ENCODE measurements at regions not wholly inside any gene's neighbourhood (a gene's known extent, or its start where the extent isn't known, plus 50 kb on each side); places are given as distances from the start of the nearest gene placed in this dataset.
"Not testable (repeated sequence)": the region's sequence is repeated elsewhere in the genome, so short reads cannot be mapped to it uniquely, and the experiment has no call there.

DNA sequence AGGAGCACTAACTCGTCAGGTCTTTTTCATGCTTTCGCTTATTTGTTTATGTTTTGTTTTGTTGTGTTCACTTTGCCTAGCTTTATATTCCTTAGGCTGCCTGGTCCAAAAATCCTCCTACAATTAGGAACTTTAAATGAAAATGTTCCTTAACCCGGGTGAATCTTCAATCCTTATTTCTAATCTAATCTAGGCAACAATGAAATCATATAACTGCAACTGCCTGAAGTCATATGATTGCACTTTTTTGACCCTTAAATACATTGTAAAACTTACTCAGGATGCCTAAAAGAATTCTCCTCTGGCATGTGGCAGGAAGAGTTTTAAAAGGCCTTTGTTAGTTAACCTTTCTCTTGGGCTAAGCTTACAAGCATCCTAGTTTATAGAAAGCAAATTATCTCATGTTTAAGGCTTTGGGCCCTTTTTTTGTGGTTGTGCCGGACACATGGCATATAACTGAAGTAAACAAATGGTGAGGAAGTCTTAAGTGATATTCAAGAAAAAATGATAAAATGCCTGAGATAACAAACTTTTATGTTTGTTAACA lies 279.4 kb downstream of the FAT4 start:
- H3K9me3 ChIP-seq: no peaks in the 10 kb centered on the region
- no peaks in the 10 kb centered on the region for H3K36me3 ChIP-seq
- H3K4me1 ChIP-seq: no peaks in the 10 kb centered on the region
- WGBS, 2 donors (ENCODE audit: low coverage in 1 of 2): 89% methylated on average over 4 of the region's 4 CpGs
- no peak overlapping the region for H3K4me3 ChIP-seq
- no peaks in the 10 kb centered on the region for H3K27me3 ChIP-seq
- no peak for ATAC-seq
- TF ChIP-seq POLR2A (IDR thresholded peaks at IDR 0.05): no peak
- TF ChIP-seq POLR2AphosphoS5 (IDR thresholded peaks at IDR 0.05): no peak
- TF ChIP-seq EP300 (IDR thresholded peaks at IDR 0.05): no peak
- H3K27ac ChIP-seq: no peak overlapping the region

DNA sequence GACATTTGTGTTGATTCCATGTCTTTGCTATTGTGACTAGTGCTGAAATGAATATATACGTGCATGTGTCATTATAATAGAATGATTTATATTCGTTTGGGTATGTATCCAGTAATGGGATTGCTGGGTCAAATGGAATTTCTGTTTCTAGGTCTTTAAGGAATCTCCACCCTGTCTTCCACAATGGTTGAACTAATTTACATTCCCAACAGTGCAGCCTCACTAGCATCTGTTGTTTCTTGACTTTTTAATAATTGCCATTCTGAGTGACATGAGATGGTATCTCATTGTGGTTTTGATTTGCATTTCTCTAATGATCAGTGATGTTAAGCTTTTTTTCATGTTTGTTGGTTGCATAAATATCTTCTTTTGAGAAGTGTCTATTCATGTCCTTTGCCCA lies 291.2 kb downstream of the FAT4 start:
- H3K4me3 ChIP-seq: not testable (repeated sequence)

DNA sequence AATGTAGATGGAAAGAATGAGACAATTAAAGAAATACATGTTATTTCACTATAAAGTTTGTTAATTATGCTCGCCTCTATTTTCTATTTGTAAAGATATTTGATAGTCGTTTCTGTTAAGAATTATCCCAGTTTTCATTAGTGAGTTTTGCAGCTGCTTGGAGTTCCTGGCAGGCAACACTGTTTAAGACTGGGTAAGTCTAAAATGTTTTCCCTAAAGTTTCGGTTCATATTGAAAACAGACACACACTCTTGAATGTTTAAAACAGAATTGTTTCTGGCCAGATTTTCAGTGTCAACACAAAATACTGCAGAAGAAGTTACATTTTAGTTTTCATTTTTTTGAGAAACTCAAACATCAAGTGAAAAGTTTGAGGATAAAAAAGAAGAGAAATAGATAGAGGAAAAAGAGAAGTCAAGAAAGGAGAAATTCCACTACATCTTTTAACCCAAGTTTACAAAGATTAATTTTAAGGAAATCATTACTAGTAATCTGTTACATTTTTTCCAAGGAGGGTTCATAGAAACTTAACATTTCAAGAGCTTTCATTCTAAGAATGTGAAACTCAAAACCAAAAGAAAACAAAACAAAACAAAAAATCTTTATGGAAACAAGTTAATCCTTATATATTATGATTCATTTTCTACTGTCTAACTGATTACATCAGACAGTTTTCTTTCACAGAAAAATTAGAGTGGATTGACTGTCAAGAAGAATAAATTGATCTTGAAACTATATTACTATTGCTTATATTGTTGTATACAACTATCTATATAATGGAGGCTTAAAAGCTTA lies 305.5 kb downstream of the FAT4 start:
- H3K36me3 ChIP-seq: no peaks in the 10 kb centered on the region
- no peak for ATAC-seq
- WGBS, 2 donors (ENCODE audit: low coverage in 1 of 2): 17 to 30% methylated on average over 3 of the region's 3 CpGs
- no peak overlapping the region for H3K4me3 ChIP-seq
- no peaks in the 10 kb centered on the region for H3K4me1 ChIP-seq
- H3K9me3 ChIP-seq: no peaks in the 10 kb centered on the region
- H3K27ac ChIP-seq: no peak overlapping the region
- no peaks in the 10 kb centered on the region for H3K27me3 ChIP-seq
- no peak for TF ChIP-seq POLR2A (IDR thresholded peaks at IDR 0.05)
- TF ChIP-seq, protein P1, sequence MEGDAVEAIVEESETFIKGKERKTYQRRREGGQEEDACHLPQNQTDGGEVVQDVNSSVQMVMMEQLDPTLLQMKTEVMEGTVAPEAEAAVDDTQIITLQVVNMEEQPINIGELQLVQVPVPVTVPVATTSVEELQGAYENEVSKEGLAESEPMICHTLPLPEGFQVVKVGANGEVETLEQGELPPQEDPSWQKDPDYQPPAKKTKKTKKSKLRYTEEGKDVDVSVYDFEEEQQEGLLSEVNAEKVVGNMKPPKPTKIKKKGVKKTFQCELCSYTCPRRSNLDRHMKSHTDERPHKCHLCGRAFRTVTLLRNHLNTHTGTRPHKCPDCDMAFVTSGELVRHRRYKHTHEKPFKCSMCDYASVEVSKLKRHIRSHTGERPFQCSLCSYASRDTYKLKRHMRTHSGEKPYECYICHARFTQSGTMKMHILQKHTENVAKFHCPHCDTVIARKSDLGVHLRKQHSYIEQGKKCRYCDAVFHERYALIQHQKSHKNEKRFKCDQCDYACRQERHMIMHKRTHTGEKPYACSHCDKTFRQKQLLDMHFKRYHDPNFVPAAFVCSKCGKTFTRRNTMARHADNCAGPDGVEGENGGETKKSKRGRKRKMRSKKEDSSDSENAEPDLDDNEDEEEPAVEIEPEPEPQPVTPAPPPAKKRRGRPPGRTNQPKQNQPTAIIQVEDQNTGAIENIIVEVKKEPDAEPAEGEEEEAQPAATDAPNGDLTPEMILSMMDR (IDR thresholded peaks at IDR 0.05): no peak
- no peak for TF ChIP-seq POLR2AphosphoS5 (IDR thresholded peaks at IDR 0.05)
- no peak for TF ChIP-seq EP300 (IDR thresholded peaks at IDR 0.05)

More for the DNA sequence above, 291.2 kb downstream of the FAT4 start:
- H3K9me3 ChIP-seq, H3K27ac ChIP-seq, H3K36me3 ChIP-seq, H3K27me3 ChIP-seq, ATAC-seq, H3K4me1 ChIP-seq: not testable (repeated sequence)
- 92 to 95% methylated on average over 2 of the region's 2 CpGs for WGBS, 2 donors (ENCODE audit: low coverage in 1 of 2)

DNA sequence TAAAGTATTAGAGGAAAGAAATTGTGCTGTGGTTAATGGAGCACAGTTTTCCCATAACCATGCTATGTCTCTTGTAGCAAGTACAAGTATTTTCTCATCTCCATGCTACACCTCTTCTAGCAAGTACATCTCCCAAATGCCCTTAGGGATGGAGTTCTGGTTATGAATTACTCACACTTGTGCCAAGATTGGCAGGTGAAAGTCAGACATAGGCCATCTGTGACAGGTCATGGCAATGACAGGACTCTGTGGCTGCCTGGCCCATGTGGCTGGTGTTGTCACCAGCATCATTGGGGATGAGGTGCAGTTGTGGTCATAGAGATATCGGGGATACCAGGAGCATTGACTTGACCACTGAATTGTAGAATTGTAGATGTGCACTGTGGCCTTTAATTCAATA lies 310.2 kb downstream of the FAT4 start:
- Histone ChIP-seq H3K4me1 (no peaks in the 10 kb centered on the region), H3K36me3 (no peaks in the 10 kb centered on the region), H3K27me3 (no peaks in the 10 kb centered on the region), H3K4me3 (no peak overlapping the region), H3K9me3 (no peaks in the 10 kb centered on the region), H3K27ac (no peak overlapping the region)
- 100% methylated on average over 1 of the region's 1 CpG for WGBS, 2 donors (ENCODE audit: low coverage in 1 of 2)
- no peak for ATAC-seq
- no peak for TF ChIP-seq POLR2A (IDR thresholded peaks at IDR 0.05)
- TF ChIP-seq EP300 (IDR thresholded peaks at IDR 0.05): no peak
- TF ChIP-seq POLR2AphosphoS5 (IDR thresholded peaks at IDR 0.05): no peak
- TF ChIP-seq, protein P1 (IDR thresholded peaks at IDR 0.05): no peak

DNA sequence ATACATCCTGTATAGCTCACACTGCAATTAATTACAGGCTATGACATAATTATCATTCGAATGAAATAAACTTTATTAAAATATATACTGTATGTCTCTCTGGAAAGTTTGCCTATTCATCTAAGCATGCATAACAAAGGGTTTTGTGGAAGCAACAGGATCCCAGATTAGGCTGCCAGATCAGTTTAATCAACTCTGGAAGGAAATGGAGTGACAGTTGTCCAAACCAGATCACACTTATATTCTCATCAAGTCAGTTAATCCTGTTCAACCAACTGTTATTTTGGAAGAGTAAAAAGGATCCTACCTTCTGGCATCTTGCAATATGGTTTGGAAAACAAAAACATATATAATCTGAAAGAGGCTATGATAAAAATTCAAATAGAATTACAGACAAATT lies 312.2 kb downstream of the FAT4 start:
- 37 to 47% methylated on average over 1 of the region's 1 CpG for WGBS, 2 donors (ENCODE audit: low coverage in 1 of 2)
- Histone ChIP-seq H3K27ac (no peak overlapping the region), H3K27me3 (no peaks in the 10 kb centered on the region), H3K36me3 (no peaks in the 10 kb centered on the region), H3K4me1 (no peaks in the 10 kb centered on the region), H3K9me3 (no peaks in the 10 kb centered on the region), H3K4me3 (no peak overlapping the region)
- TF ChIP-seq POLR2A (IDR thresholded peaks at IDR 0.05) (no peak), EP300 (IDR thresholded peaks at IDR 0.05) (no peak), POLR2AphosphoS5 (IDR thresholded peaks at IDR 0.05) (no peak)
- TF ChIP-seq, protein P1 (IDR thresholded peaks at IDR 0.05): no peak
- ATAC-seq: no peak

DNA sequence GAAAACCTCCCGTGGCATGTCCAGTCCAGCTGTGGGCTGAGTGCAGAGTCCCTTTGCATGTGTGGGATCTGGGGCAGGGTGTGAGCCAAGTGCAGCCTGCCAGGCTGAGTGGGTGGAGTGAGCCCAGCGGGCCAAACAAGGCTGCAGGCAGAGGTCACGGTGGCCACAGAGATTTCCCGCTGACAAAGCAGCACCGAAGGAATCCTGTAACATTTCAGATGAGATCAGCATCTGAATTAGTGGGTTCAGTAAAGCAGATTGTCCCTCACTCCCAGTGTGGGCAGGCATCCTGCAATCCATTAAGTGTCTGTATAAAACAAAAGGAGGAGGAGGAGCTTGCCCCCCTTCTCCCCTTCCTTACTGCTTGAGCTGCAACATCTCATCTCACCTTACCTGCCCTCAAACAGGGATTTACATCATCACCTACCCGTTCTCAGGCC lies 324.4 kb downstream of the FAT4 start:
- no peak for TF ChIP-seq POLR2AphosphoS5 (IDR thresholded peaks at IDR 0.05)
- TF ChIP-seq, protein P1 (IDR thresholded peaks at IDR 0.05): no peak
- TF ChIP-seq POLR2A (IDR thresholded peaks at IDR 0.05): no peak
- TF ChIP-seq EP300 (IDR thresholded peaks at IDR 0.05): no peak
- Histone ChIP-seq H3K27ac (no peak overlapping the region), H3K36me3 (no peaks in the 10 kb centered on the region), H3K4me3 (no peak overlapping the region), H3K27me3 (no peaks in the 10 kb centered on the region), H3K9me3 (no peaks in the 10 kb centered on the region), H3K4me1 (no peaks in the 10 kb centered on the region)
- ATAC-seq: no peak
- WGBS, 2 donors (ENCODE audit: low coverage in 1 of 2): 42 to 48% methylated on average over 3 to 5 of the region's 6 CpGs
